ENCODE measurements at regions not wholly inside any gene's neighbourhood (a gene's known extent, or its start where the extent isn't known, plus 50 kb on each side); places are given as distances from the start of the nearest gene placed in this dataset.
"Not testable (repeated sequence)": the region's sequence is repeated elsewhere in the genome, so short reads cannot be mapped to it uniquely, and the experiment has no call there.

GRCh38 chr4:60934566-60935295 lies 265.4 kb upstream of the ADGRL3 start:
- no peak for DNase-seq

GRCh38 chr4:60938181-60938580 lies 261.9 kb upstream of the ADGRL3 start:
- DNase-seq, result no peak

- DNase-seq, result no peak
Observed at GRCh38 chr4:60938621-60939020, 261.5 kb upstream of the ADGRL3 start.

GRCh38 chr4:60944060-60944459 lies 256.1 kb upstream of the ADGRL3 start:
- no peak for DNase-seq

- no peak for DNase-seq
Observed at GRCh38 chr4:60945641-60946040, 254.5 kb upstream of the ADGRL3 start.

- no peak for DNase-seq
Observed at GRCh38 chr4:60948008-60948407, 252.1 kb upstream of the ADGRL3 start.

GRCh38 chr4:60952921-60953320 lies 247.2 kb upstream of the ADGRL3 start:
- DNase-seq, result no peak

GRCh38 chr4:60953826-60954225 lies 246.3 kb upstream of the ADGRL3 start:
- DNase-seq, result no peak

- DNase-seq, result no peak
Observed at GRCh38 chr4:60962286-60962685, 237.8 kb upstream of the ADGRL3 start.

- no peak for DNase-seq
Observed at GRCh38 chr4:60981534-60981933, 218.6 kb upstream of the ADGRL3 start.

GRCh38 chr4:60989141-60989540 lies 211.0 kb upstream of the ADGRL3 start:
- DNase-seq, result no peak

- DNase-seq, result no peak
Observed at GRCh38 chr4:60992037-60992436, 208.1 kb upstream of the ADGRL3 start.

GRCh38 chr4:61003301-61003700 lies 196.8 kb upstream of the ADGRL3 start:
- no peak for DNase-seq

- DNase-seq, result no peak
Observed at GRCh38 chr4:61004651-61005170, 195.4 kb upstream of the ADGRL3 start.

- no peak for DNase-seq
Observed at GRCh38 chr4:61011051-61011450, 189.1 kb upstream of the ADGRL3 start.

- DNase-seq, result not testable (repeated sequence)
Observed at GRCh38 chr4:61011936-61012335, 188.2 kb upstream of the ADGRL3 start.

GRCh38 chr4:61024610-61025009 lies 175.5 kb upstream of the ADGRL3 start:
- DNase-seq, result no peak

- no peak for DNase-seq
Observed at GRCh38 chr4:61027939-61028338, 172.2 kb upstream of the ADGRL3 start.

- DNase-seq, result no peak
Observed at GRCh38 chr4:61036071-61036684, 163.9 kb upstream of the ADGRL3 start.

GRCh38 chr4:61041527-61041926 lies 158.6 kb upstream of the ADGRL3 start:
- DNase-seq, result no peak

- no peak for DNase-seq
Observed at GRCh38 chr4:61044837-61045236, 155.3 kb upstream of the ADGRL3 start.

GRCh38 chr4:61049018-61049417 lies 151.1 kb upstream of the ADGRL3 start:
- no peak for DNase-seq

GRCh38 chr4:61067381-61067780 lies 132.7 kb upstream of the ADGRL3 start:
- DNase-seq, result no peak

- DNase-seq, result no peak
Observed at GRCh38 chr4:61068060-61068459, 132.1 kb upstream of the ADGRL3 start.

- no peak for DNase-seq
Observed at GRCh38 chr4:61068745-61069144, 131.4 kb upstream of the ADGRL3 start.

Measured in NCI-H1092 treated with DMSO at 0.1 percent for 48 hours (cell line).